GM18868 (cell line): ENCODE measurements at regions not wholly inside any gene's neighbourhood (a gene's known extent, or its start where the extent isn't known, plus 50 kb on each side); places are given as distances from the start of the nearest gene placed in this dataset.
"Not testable (repeated sequence)": the region's sequence is repeated elsewhere in the genome, so short reads cannot be mapped to it uniquely, and the experiment has no call there.

Experiments
- ATAC-seq: cut with Tn5 transposase; IDR thresholded peaks from one replicate; pipeline ENCODE4 v1.9.1; 2021; ENCODE audit warnings: mild to moderate bottlenecking, moderate library complexity; ENCODE audit not compliant: unreplicated experiment

GRCh38 chr3:157921811-157922210 lies 184.4 kb downstream of the SHOX2 start:
- no peak for ATAC-seq

- no peak for ATAC-seq
Observed at GRCh38 chr3:157920822-157921700, 185.2 kb downstream of the SHOX2 start.

GRCh38 chr3:157919319-157919887 lies 186.8 kb downstream of the SHOX2 start:
- no peak for ATAC-seq

GRCh38 chr3:157918402-157918801 lies 187.8 kb downstream of the SHOX2 start:
- ATAC-seq: no peak

- ATAC-seq: no peak
Observed at GRCh38 chr3:157916672-157917071, 189.5 kb downstream of the SHOX2 start.

GRCh38 chr3:157914882-157915281 lies 191.3 kb downstream of the SHOX2 start:
- no peak for ATAC-seq

- no peak for ATAC-seq
Observed at GRCh38 chr3:157913741-157914150, 192.5 kb downstream of the SHOX2 start.

GRCh38 chr3:157912514-157913451 lies 193.4 kb downstream of the SHOX2 start:
- ATAC-seq: no peak

- no peak for ATAC-seq
Observed at GRCh38 chr3:157906627-157907026, 199.6 kb downstream of the SHOX2 start.

- no peak for ATAC-seq
Observed at GRCh38 chr3:157905885-157906284, 200.3 kb downstream of the SHOX2 start.

- ATAC-seq: not testable (repeated sequence)
Observed at GRCh38 chr3:157902680-157903079, 203.5 kb downstream of the SHOX2 start.

- ATAC-seq: no peak
Observed at GRCh38 chr3:157888040-157888439, 218.2 kb downstream of the SHOX2 start.

GRCh38 chr3:157876556-157876955 lies 229.7 kb downstream of the SHOX2 start:
- ATAC-seq: no peak

GRCh38 chr3:157872902-157873301 lies 233.3 kb downstream of the SHOX2 start:
- no peak for ATAC-seq

- no peak for ATAC-seq
Observed at GRCh38 chr3:157871838-157872460, 234.3 kb downstream of the SHOX2 start.

- no peak for ATAC-seq
Observed at GRCh38 chr3:157871248-157871647, 235.0 kb downstream of the SHOX2 start.

GRCh38 chr3:157868946-157869345 lies 237.3 kb downstream of the SHOX2 start:
- no peak for ATAC-seq

- ATAC-seq: no peak
Observed at GRCh38 chr3:157868196-157868595, 238.0 kb downstream of the SHOX2 start.

GRCh38 chr3:157865352-157866000 lies 240.7 kb downstream of the SHOX2 start:
- ATAC-seq: peak; percentile 97

- ATAC-seq: no peak
Observed at GRCh38 chr3:157861076-157861765, 245.0 kb downstream of the SHOX2 start.
